Caco-2 (cell line): ENCODE measurements at regions not wholly inside any gene's neighbourhood (a gene's known extent, or its start where the extent isn't known, plus 50 kb on each side); places are given as distances from the start of the nearest gene placed in this dataset.

Experiments used
- BruUV-seq: library from RNA; stranded (reverse); fragments of 400-500 nt; replicated peaks from 2 replicates; lab custom pipeline; 2021; lab: Mats Ljungman, UMichigan
- CTCF ChIA-PET: fragments of 300-600 bp; sonication (Branson Sonifier 250); formaldehyde crosslinking; loops from one replicate; lab custom pipeline; 2022; ENCODE audit warnings: antibody characterized with exemption; lab: Charles Lee
- POLR2A ChIA-PET: fragments of 300-600 bp; sonication (Branson Sonifier 250); formaldehyde crosslinking; loops from one replicate; lab custom pipeline; 2022; ENCODE audit warnings: antibody characterized with exemption; lab: Charles Lee
- DNase-seq, 2 experiments: peaks; one replicate each; pipeline versions ENCODE4 v3.0.0 to v3.0.0-alpha.2; 2020 to 2022
- H3K27me3 ChIP-seq: replicated peaks from 2 replicates; pipeline ENCODE4 v1.6.0; 2011; ENCODE audit warnings: low read length; ENCODE audit not compliant: control insufficient read depth, insufficient read depth
- H3K36me3 ChIP-seq: 2 replicates; pipeline ENCODE4 v1.5.1; 2011; ENCODE audit warnings: low read length; ENCODE audit not compliant: control insufficient read depth, insufficient read depth
- H3K4me1 ChIP-seq: fragments of 250-450 bp; sonication (Bioruptor Pico); 2 replicates; pipeline ENCODE4 v1.5.1; 2020; ENCODE audit warnings: mild to moderate bottlenecking
- H3K4me3 ChIP-seq: 2 replicates; pipeline ENCODE4 v1.5.1; 2011; ENCODE audit warnings: low read depth, mild to moderate bottlenecking, control low read depth, low read length
- H3K9me3 ChIP-seq: fragments of 250-450 bp; sonication (Bioruptor Pico); 2 replicates; pipeline ENCODE4 v1.5.1; 2020; ENCODE audit warnings: mild to moderate bottlenecking, moderate library complexity
- H3K27ac Mint-ChIP-seq: one replicate; pipeline ENCODE4 v1.8.0; 2022; ENCODE audit warnings: mixed read lengths; ENCODE audit not compliant: unreplicated experiment
- H3K27me3 Mint-ChIP-seq: one replicate; pipeline ENCODE4 v1.8.0; 2022; ENCODE audit warnings: mixed read lengths; ENCODE audit not compliant: insufficient read depth, unreplicated experiment
- H3K36me3 Mint-ChIP-seq: one replicate; pipeline ENCODE4 v1.8.0; 2022; ENCODE audit warnings: mild to moderate bottlenecking, mixed read lengths; ENCODE audit not compliant: insufficient read depth, unreplicated experiment
- H3K4me1 Mint-ChIP-seq: one replicate; pipeline ENCODE4 v1.8.0; 2022; ENCODE audit warnings: low read depth, mixed read lengths; ENCODE audit not compliant: unreplicated experiment
- H3K4me3 Mint-ChIP-seq: one replicate; pipeline ENCODE4 v1.8.0; 2022; ENCODE audit warnings: mild to moderate bottlenecking, moderate library complexity, mixed read lengths; ENCODE audit not compliant: unreplicated experiment
- H3K9me3 Mint-ChIP-seq: one replicate; pipeline ENCODE4 v1.8.0; 2022; ENCODE audit warnings: mixed read lengths; ENCODE audit not compliant: unreplicated experiment
- intact Hi-C: fragments of 100-400 bp; cut with micrococcal nuclease; formaldehyde crosslinking; loops from one replicate; pipeline ENCODE4 v1.10.0; 2022; ENCODE audit not compliant: unreplicated experiment
- TF ChIP-seq, protein P1 (sequence below), 2 experiments: fragments of 200-600 bp in 1 of 2; IDR thresholded peaks; 1 replicate in 1 of 2; 2 replicates in 1 of 2; pipeline versions ENCODE4 v1.5.1 to v1.8.0; 2011 to 2022; ENCODE audit warnings: antibody characterized with exemption in 1 of 2, control low read depth in 1 of 2, inconsistent platforms in 1 of 2, low read depth in 1 of 2, low read length in 1 of 2, mild to moderate bottlenecking in 1 of 2, moderate library complexity in 1 of 2; ENCODE audit not compliant: insufficient read depth in 1 of 2, severe bottlenecking in 1 of 2, unreplicated experiment in 1 of 2

DNA sequence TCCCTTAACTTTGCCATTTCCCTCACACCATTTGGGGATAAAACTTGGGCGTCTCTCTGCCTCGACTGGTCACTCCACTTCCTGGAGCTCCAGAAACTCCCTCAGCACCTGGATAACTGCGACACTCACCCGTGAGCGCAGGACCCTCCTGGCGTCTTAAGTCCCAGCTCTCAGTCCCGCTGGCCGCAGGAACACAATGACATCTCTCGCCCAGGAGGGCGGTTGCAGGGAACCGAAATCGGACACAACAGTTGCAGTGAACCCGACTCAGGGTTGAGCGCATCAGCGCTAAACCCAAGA is 370.9 kb upstream of the SMIM31 start:
- Histone ChIP-seq H3K27me3 (no peaks in the 10 kb centered on the region), H3K4me1 (no peaks in the 10 kb centered on the region), H3K9me3 (no peaks in the 10 kb centered on the region), H3K36me3 (no peaks in the 10 kb centered on the region), H3K4me3 (no peak overlapping the region)
- Mint-ChIP-seq H3K27me3 (peaks cover 12% of the 10 kb centered on the region), H3K4me1 (no peaks in the 10 kb centered on the region), H3K36me3 (no peaks in the 10 kb centered on the region), H3K4me3 (no peak overlapping the region), H3K27ac (no peak overlapping the region), H3K9me3 (no peaks in the 10 kb centered on the region)
- DNase-seq: no peak
- ChIA-PET POLR2A (no interaction called here), CTCF (no interaction called here)
- TF ChIP-seq, protein P1, sequence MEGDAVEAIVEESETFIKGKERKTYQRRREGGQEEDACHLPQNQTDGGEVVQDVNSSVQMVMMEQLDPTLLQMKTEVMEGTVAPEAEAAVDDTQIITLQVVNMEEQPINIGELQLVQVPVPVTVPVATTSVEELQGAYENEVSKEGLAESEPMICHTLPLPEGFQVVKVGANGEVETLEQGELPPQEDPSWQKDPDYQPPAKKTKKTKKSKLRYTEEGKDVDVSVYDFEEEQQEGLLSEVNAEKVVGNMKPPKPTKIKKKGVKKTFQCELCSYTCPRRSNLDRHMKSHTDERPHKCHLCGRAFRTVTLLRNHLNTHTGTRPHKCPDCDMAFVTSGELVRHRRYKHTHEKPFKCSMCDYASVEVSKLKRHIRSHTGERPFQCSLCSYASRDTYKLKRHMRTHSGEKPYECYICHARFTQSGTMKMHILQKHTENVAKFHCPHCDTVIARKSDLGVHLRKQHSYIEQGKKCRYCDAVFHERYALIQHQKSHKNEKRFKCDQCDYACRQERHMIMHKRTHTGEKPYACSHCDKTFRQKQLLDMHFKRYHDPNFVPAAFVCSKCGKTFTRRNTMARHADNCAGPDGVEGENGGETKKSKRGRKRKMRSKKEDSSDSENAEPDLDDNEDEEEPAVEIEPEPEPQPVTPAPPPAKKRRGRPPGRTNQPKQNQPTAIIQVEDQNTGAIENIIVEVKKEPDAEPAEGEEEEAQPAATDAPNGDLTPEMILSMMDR (IDR thresholded peaks at IDR 0.05; ENCODE audit: insufficient read depth in 1 of 2, low read depth in 1 of 2, low read length in 1 of 2, severe bottlenecking in 1 of 2, unreplicated experiment in 1 of 2): no peak
- intact Hi-C loops: no loop called here
- BruUV-seq: no TSS peak

DNA sequence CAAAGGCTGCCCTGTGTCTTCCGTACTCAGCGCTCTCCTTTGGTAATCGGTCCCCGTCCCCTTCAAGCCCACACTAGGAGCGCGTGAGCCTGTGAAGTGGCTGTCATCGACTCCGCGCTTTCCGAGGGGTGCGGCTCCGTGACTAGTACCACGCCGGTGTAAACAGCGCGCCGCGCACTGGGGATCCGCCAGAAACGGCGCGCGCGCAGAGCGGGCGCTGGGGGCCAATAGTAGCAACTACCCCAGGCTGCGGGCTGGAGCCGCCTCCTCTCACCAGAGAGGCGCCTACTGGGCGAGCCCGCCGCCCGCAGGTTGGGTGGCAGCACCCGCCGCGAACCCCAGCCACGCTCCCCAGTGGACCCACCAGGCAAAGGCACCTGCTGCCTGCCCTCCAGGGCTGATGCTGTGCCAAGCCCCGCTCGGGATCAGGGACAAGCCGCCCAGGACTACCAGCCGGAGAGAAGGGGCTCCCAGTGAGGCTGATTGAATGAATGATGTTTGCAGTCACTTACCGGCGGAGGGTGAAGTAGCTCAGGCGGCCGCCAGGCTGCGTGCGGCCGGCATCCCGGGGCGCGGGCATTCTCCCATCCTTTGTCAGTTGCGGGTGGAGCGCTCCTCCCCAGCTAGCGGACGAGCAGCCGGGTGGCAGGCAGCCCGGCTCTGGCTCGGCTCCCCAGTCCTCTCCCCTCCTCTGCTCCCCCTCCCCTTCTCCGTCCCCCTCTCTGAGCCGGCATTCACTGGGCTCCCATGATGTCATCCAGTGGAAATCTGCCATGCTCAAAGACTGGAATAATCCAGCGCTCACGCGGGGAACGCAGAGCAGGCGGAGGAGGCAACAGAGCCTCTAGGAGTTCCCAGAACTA is 370.3 kb upstream of the SMIM31 start:
- no peaks in the 10 kb centered on the region for H3K27me3 ChIP-seq
- Mint-ChIP-seq H3K27ac (no peak overlapping the region), H3K27me3 (peaks cover 12% of the 10 kb centered on the region), H3K4me1 (no peaks in the 10 kb centered on the region), H3K36me3 (no peaks in the 10 kb centered on the region), H3K4me3 (no peak overlapping the region), H3K9me3 (no peaks in the 10 kb centered on the region)
- H3K36me3 ChIP-seq: no peaks in the 10 kb centered on the region
- H3K4me3 ChIP-seq: no peak overlapping the region
- no peaks in the 10 kb centered on the region for H3K4me1 ChIP-seq
- no peak for DNase-seq
- TF ChIP-seq, protein P1 (IDR thresholded peaks at IDR 0.05; ENCODE audit: insufficient read depth in 1 of 2, low read depth in 1 of 2, low read length in 1 of 2, severe bottlenecking in 1 of 2, unreplicated experiment in 1 of 2): no peak
- BruUV-seq: no TSS peak
- H3K9me3 ChIP-seq: no peaks in the 10 kb centered on the region
- ChIA-PET CTCF (no interaction called here), POLR2A (no interaction called here)
- intact Hi-C loops: no loop called here

DNA sequence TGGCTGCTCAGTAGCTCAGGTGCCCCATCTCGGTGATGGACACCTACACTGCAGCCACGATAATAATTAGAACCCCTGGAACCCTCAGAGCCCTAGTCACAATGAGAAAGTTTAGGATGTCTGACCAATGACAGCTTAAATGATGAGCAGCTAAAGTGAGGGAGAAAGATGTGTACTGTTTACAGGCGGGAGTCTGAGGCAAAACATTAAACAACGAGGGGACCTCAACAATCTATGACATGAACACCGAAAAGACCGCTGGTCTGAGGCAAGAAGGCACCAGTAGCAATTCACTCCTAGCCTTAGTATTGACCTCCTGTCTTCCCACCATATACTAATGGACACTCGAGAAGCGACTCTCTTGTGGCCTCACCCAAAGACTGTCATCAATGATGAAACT is 369.5 kb upstream of the SMIM31 start:
- H3K4me3 ChIP-seq: no peak overlapping the region
- no peaks in the 10 kb centered on the region for H3K36me3 Mint-ChIP-seq
- no peaks in the 10 kb centered on the region for H3K4me1 ChIP-seq
- POLR2A ChIA-PET: no interaction called here
- H3K27ac Mint-ChIP-seq: no peak overlapping the region
- DNase-seq: no peak
- no peak overlapping the region for H3K4me3 Mint-ChIP-seq
- CTCF ChIA-PET: no interaction called here
- no peaks in the 10 kb centered on the region for H3K27me3 ChIP-seq
- no TSS peak for BruUV-seq
- H3K4me1 Mint-ChIP-seq: no peaks in the 10 kb centered on the region
- H3K9me3 Mint-ChIP-seq: no peaks in the 10 kb centered on the region
- H3K36me3 ChIP-seq: no peaks in the 10 kb centered on the region
- TF ChIP-seq, protein P1 (IDR thresholded peaks at IDR 0.05; ENCODE audit: insufficient read depth in 1 of 2, low read depth in 1 of 2, low read length in 1 of 2, severe bottlenecking in 1 of 2, unreplicated experiment in 1 of 2): no peak
- no peaks in the 10 kb centered on the region for H3K9me3 ChIP-seq
- H3K27me3 Mint-ChIP-seq: peaks cover 12% of the 10 kb centered on the region
- intact Hi-C loops: no loop called here
